ENCODE measurements at regions not wholly inside any gene's neighbourhood (a gene's known extent, or its start where the extent isn't known, plus 50 kb on each side); places are given as distances from the start of the nearest gene placed in this dataset.

- Histone ChIP-seq H3K9me3 (ENCODE audit: control insufficient read depth, insufficient read depth, low read length) (no peaks in the 10 kb centered on the region; the same call in 1 of the 2 replicates), H3K27me3 (ENCODE audit: control insufficient read depth, low read length) (no peaks in the 10 kb centered on the region), H3K4me3 (ENCODE audit: low read length) (no peak overlapping the region), H3K27ac (ENCODE audit: low read depth, low read length) (no peak overlapping the region), H3K9me2 (replicated peaks; ENCODE audit: control insufficient read depth, low read length) (no peaks in the 10 kb centered on the region), H3K4me2 (ENCODE audit: low read length) (no peak overlapping the region), H3K36me3 (ENCODE audit: control insufficient read depth, low read length) (no peaks in the 10 kb centered on the region), H3F3A (ENCODE audit: control insufficient read depth, insufficient read depth) (no peaks in the 10 kb centered on the region), H4K20me1 (ENCODE audit: control insufficient read depth, insufficient read depth, low read depth, low read length) (no peaks in the 10 kb centered on the region), H3K4me1 (ENCODE audit: control insufficient read depth, low read length) (no peaks in the 10 kb centered on the region), H3K79me2 (ENCODE audit: control insufficient read depth, low read length) (no peaks in the 10 kb centered on the region)
- no peak for TF ChIP-seq CTCF (IDR thresholded peaks at IDR 0.05; ENCODE audit: low read depth, low read length, poor library complexity, severe bottlenecking)
- no peak for TF ChIP-seq EZH2phosphoT487 (IDR thresholded peaks at IDR 0.05; ENCODE audit: borderline replicate concordance, low read length)
These were observed 353.7 kb downstream of the FRK start for GRCh38 chr6:115706981-115707380.

- Histone ChIP-seq H3K4me1 (ENCODE audit: control insufficient read depth, low read length) (no peaks in the 10 kb centered on the region), H3K4me2 (ENCODE audit: low read length) (no peak overlapping the region), H3K27ac (ENCODE audit: low read depth, low read length) (no peak overlapping the region), H3F3A (ENCODE audit: control insufficient read depth, insufficient read depth) (no peaks in the 10 kb centered on the region), H3K9me2 (replicated peaks; ENCODE audit: control insufficient read depth, low read length) (no peaks in the 10 kb centered on the region), H3K4me3 (ENCODE audit: low read length) (no peak overlapping the region), H4K20me1 (ENCODE audit: control insufficient read depth, insufficient read depth, low read depth, low read length) (no peaks in the 10 kb centered on the region), H3K36me3 (ENCODE audit: control insufficient read depth, low read length) (no peaks in the 10 kb centered on the region), H3K9me3 (ENCODE audit: control insufficient read depth, insufficient read depth, low read length) (no peaks in the 10 kb centered on the region; the same call in 1 of the 2 replicates), H3K79me2 (ENCODE audit: control insufficient read depth, low read length) (no peaks in the 10 kb centered on the region), H3K27me3 (ENCODE audit: control insufficient read depth, low read length) (no peaks in the 10 kb centered on the region)
- no peak for TF ChIP-seq EZH2phosphoT487 (IDR thresholded peaks at IDR 0.05; ENCODE audit: borderline replicate concordance, low read length)
- no peak for TF ChIP-seq CTCF (IDR thresholded peaks at IDR 0.05; ENCODE audit: low read depth, low read length, poor library complexity, severe bottlenecking)
These were observed 354.4 kb downstream of the FRK start for GRCh38 chr6:115706324-115706723.

GRCh38 chr6:115704028-115704427, 356.7 kb downstream of the FRK start:
- Histone ChIP-seq H3K79me2 (ENCODE audit: control insufficient read depth, low read length) (no peaks in the 10 kb centered on the region), H4K20me1 (ENCODE audit: control insufficient read depth, insufficient read depth, low read depth, low read length) (no peaks in the 10 kb centered on the region), H3F3A (ENCODE audit: control insufficient read depth, insufficient read depth) (no peaks in the 10 kb centered on the region), H3K36me3 (ENCODE audit: control insufficient read depth, low read length) (no peaks in the 10 kb centered on the region), H3K4me3 (ENCODE audit: low read length) (no peak overlapping the region), H3K27ac (ENCODE audit: low read depth, low read length) (no peak overlapping the region), H3K4me1 (ENCODE audit: control insufficient read depth, low read length) (no peaks in the 10 kb centered on the region), H3K9me2 (replicated peaks; ENCODE audit: control insufficient read depth, low read length) (no peaks in the 10 kb centered on the region), H3K9me3 (ENCODE audit: control insufficient read depth, insufficient read depth, low read length) (no peaks in the 10 kb centered on the region; the same call in 1 of the 2 replicates), H3K27me3 (ENCODE audit: control insufficient read depth, low read length) (no peaks in the 10 kb centered on the region), H3K4me2 (ENCODE audit: low read length) (no peak overlapping the region)
- no peak for TF ChIP-seq CTCF (IDR thresholded peaks at IDR 0.05; ENCODE audit: low read depth, low read length, poor library complexity, severe bottlenecking)
- TF ChIP-seq EZH2phosphoT487 (IDR thresholded peaks at IDR 0.05; ENCODE audit: borderline replicate concordance, low read length), result no peak

GRCh38 chr6:115691433-115691832, 369.3 kb downstream of the FRK start:
- Histone ChIP-seq H3K4me1 (ENCODE audit: control insufficient read depth, low read length) (no peaks in the 10 kb centered on the region), H3F3A (ENCODE audit: control insufficient read depth, insufficient read depth) (no peaks in the 10 kb centered on the region), H4K20me1 (ENCODE audit: control insufficient read depth, insufficient read depth, low read depth, low read length) (no peaks in the 10 kb centered on the region), H3K27ac (ENCODE audit: low read depth, low read length) (no peak overlapping the region), H3K79me2 (ENCODE audit: control insufficient read depth, low read length) (no peaks in the 10 kb centered on the region), H3K36me3 (ENCODE audit: control insufficient read depth, low read length) (no peaks in the 10 kb centered on the region), H3K9me3 (ENCODE audit: control insufficient read depth, insufficient read depth, low read length) (no peaks in the 10 kb centered on the region), H3K4me3 (ENCODE audit: low read length) (no peak overlapping the region), H3K9me2 (replicated peaks; ENCODE audit: control insufficient read depth, low read length) (no peaks in the 10 kb centered on the region), H3K4me2 (ENCODE audit: low read length) (no peak overlapping the region), H3K27me3 (ENCODE audit: control insufficient read depth, low read length) (no peaks in the 10 kb centered on the region)
- no peak for TF ChIP-seq CTCF (IDR thresholded peaks at IDR 0.05; ENCODE audit: low read depth, low read length, poor library complexity, severe bottlenecking)
- TF ChIP-seq EZH2phosphoT487 (IDR thresholded peaks at IDR 0.05; ENCODE audit: borderline replicate concordance, low read length), result no peak
